ENCODE measurements at regions not wholly inside any gene's neighbourhood (a gene's known extent, or its start where the extent isn't known, plus 50 kb on each side); places are given as distances from the start of the nearest gene placed in this dataset.

DNA sequence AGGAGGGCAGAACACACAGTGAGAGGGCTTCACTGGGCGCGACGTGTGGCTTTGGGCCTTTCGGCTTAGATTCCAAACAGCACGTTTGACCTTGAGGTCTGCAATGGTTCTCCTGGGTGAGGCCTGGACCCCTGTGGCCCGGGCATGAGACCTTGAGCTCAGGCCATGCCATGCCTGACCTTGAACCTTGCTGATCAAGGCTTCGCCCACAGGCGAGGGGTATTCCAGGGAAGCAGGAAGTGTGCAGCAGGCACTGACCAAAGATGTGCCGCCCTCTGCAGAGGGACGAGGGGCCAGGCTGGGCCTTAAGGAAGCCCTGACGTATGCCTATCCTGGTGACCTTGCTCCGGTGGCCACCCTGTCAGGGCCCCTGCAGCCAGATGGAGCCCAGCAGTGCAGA is 178.3 kb upstream of the HDAC4 start (continued):
- TF ChIP-seq, protein P1, sequence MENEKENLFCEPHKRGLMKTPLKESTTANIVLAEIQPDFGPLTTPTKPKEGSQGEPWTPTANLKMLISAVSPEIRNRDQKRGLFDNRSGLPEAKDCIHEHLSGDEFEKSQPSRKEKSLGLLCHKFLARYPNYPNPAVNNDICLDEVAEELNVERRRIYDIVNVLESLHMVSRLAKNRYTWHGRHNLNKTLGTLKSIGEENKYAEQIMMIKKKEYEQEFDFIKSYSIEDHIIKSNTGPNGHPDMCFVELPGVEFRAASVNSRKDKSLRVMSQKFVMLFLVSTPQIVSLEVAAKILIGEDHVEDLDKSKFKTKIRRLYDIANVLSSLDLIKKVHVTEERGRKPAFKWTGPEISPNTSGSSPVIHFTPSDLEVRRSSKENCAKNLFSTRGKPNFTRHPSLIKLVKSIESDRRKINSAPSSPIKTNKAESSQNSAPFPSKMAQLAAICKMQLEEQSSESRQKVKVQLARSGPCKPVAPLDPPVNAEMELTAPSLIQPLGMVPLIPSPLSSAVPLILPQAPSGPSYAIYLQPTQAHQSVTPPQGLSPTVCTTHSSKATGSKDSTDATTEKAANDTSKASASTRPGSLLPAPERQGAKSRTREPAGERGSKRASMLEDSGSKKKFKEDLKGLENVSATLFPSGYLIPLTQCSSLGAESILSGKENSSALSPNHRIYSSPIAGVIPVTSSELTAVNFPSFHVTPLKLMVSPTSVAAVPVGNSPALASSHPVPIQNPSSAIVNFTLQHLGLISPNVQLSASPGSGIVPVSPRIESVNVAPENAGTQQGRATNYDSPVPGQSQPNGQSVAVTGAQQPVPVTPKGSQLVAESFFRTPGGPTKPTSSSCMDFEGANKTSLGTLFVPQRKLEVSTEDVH (IDR thresholded peaks at IDR 0.05; ENCODE audit: low read depth, partially characterized antibody) = no peak
- TF ChIP-seq SIN3B (IDR thresholded peaks at IDR 0.05; ENCODE audit: low read depth) = no peak
- TF ChIP-seq, protein P2, sequence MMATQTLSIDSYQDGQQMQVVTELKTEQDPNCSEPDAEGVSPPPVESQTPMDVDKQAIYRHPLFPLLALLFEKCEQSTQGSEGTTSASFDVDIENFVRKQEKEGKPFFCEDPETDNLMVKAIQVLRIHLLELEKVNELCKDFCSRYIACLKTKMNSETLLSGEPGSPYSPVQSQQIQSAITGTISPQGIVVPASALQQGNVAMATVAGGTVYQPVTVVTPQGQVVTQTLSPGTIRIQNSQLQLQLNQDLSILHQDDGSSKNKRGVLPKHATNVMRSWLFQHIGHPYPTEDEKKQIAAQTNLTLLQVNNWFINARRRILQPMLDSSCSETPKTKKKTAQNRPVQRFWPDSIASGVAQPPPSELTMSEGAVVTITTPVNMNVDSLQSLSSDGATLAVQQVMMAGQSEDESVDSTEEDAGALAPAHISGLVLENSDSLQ (IDR thresholded peaks at IDR 0.05) = no peak

DNA sequence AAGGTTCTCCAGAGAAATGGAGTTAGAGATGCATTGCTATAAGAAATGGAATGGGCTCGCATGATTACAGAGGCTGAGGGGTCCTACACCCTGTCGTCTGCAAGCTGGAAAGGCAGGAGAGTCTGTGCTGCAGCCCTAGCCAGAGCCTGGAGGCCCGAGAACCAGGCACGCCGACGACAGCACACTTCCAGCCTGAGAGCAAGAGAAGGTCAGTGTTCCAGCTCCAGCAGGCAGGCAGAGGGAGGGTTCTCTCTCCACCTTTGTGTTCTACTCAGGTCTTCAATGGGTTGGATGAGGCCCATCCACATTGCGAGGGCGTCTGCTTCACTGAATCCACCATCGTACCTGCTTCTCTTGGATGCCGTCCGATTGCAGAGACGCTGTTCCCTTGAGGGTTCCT is 177.6 kb upstream of the HDAC4 start:
- WGBS (ENCODE audit: insufficient coverage, low coverage, missing lambda C conversion rate) = 1% methylated on average over 11 of the region's 12 CpGs

More for the DNA sequence above, 177.6 kb upstream of the HDAC4 start:
- CTCF ChIA-PET (ENCODE audit: low intra/inter-chr PET ratio) = no interaction called here
- H3K9ac ChIP-seq (ENCODE audit: insufficient read depth in 1 of 2, low read depth in 2 of 2, low read length in 2 of 2) = no peak overlapping the region
- in situ Hi-C loops (cut with MboI) (no loop called here), intact Hi-C loops (cut with micrococcal nuclease) (no loop called here)
- TF ChIP-seq TAF15 (IDR thresholded peaks at IDR 0.05; ENCODE audit: low read depth, low read length) = no peak
- no peak for TF ChIP-seq GABPB2 (CRISPR knock-in tag; conservative IDR thresholded peaks at IDR 0.05)
- no peak for TF ChIP-seq RUNX1 (IDR thresholded peaks at IDR 0.05; ENCODE audit: low read depth)
- no peak for TF ChIP-seq ATF1 (CRISPR knock-in tag; IDR thresholded peaks at IDR 0.05)
- no peak for TF ChIP-seq ATF1 (tag; IDR thresholded peaks at IDR 0.05)
- DNase-seq (ENCODE audit: extremely low read depth in 1 of 4, low spot score in 3 of 4) (no peak), FAIRE-seq (no peak), ATAC-seq (no peak)
- no peaks in the 10 kb centered on the region for H3K9me1 ChIP-seq (ENCODE audit: control insufficient read depth, insufficient read depth, low read length)
- H3K36me3 ChIP-seq (ENCODE audit: control insufficient read depth, insufficient read depth, low read length) = no peaks in the 10 kb centered on the region
- H3K9me3 ChIP-seq (replicated peaks; ENCODE audit: control insufficient read depth, insufficient read depth, low read depth, low read length) = no peaks in the 10 kb centered on the region
- no peak overlapping the region for H3K27ac ChIP-seq (ENCODE audit: extremely low read depth, low read depth, low read length)
- H3K79me2 ChIP-seq (ENCODE audit: control insufficient read depth, insufficient read depth, low read length) = no peaks in the 10 kb centered on the region
- no peak overlapping the region for H3K4me3 ChIP-seq
- no peaks in the 10 kb centered on the region for H4K20me1 ChIP-seq (replicated peaks; ENCODE audit: control insufficient read depth, insufficient read depth, low read length)
- H3K27me3 ChIP-seq (ENCODE audit: control insufficient read depth in 2 of 2, insufficient read depth in 2 of 2, low read length in 2 of 2) = peaks cover 0 to 66% of the 10 kb centered on the region in 2 experiments; a peak in 3 of 5 replicates
- no peak overlapping the region for H3K4me2 ChIP-seq (ENCODE audit: insufficient read depth, low read length)
- no peaks in the 10 kb centered on the region for H3K4me1 ChIP-seq (replicated peaks in 1 of 2; ENCODE audit: control insufficient read depth in 2 of 2, insufficient read depth in 2 of 2, low read length in 2 of 2)
- BruUV-seq (replicated peaks) = no TSS peak
- H2AFZ ChIP-seq (ENCODE audit: low read depth, low read length) = no peak overlapping the region
- POLR2A ChIA-PET = interaction anchor here (0.6 kb wide), 1 partner anchor 439 kb away, joined by 3 read pairs; no protein-coding TSS in a partner anchor
